CD4-positive, alpha-beta T cell treated with Interferon alpha-2 for 1 hour (primary cell): ENCODE measurements at regions not wholly inside any gene's neighbourhood (a gene's known extent, or its start where the extent isn't known, plus 50 kb on each side); places are given as distances from the start of the nearest gene placed in this dataset.
"Not testable (repeated sequence)": the region's sequence is repeated elsewhere in the genome, so short reads cannot be mapped to it uniquely, and the experiment has no call there.

Experiments used
- DNase-seq, 2 donors: peaks; one replicate each; pipeline ENCODE4 v3.0.0-alpha.2; 2020 to 2022

- DNase-seq: no peak
Observed at GRCh38 chr6:40146902-40147301, 212.6 kb upstream of the MOCS1 start.

GRCh38 chr6:40139447-40139846, 205.2 kb upstream of the MOCS1 start:
- DNase-seq: no peak

GRCh38 chr6:40138273-40138720, 204.0 kb upstream of the MOCS1 start:
- no peak for DNase-seq

- no peak for DNase-seq
Observed at GRCh38 chr6:40135491-40136072, 201.3 kb upstream of the MOCS1 start.

GRCh38 chr6:40133981-40134380, 199.7 kb upstream of the MOCS1 start:
- DNase-seq: not testable (repeated sequence)

GRCh38 chr6:40131675-40132074, 197.4 kb upstream of the MOCS1 start:
- no peak for DNase-seq

GRCh38 chr6:40128127-40128526, 193.9 kb upstream of the MOCS1 start:
- no peak for DNase-seq

GRCh38 chr6:40125680-40126394, 191.6 kb upstream of the MOCS1 start:
- DNase-seq: no peak

- no peak for DNase-seq
Observed at GRCh38 chr6:40124924-40125323, 190.7 kb upstream of the MOCS1 start.

- DNase-seq: no peak
Observed at GRCh38 chr6:40116832-40117231, 182.6 kb upstream of the MOCS1 start.

GRCh38 chr6:40112350-40112749, 178.1 kb upstream of the MOCS1 start:
- DNase-seq: no peak

GRCh38 chr6:40108736-40109135, 174.5 kb upstream of the MOCS1 start:
- no peak for DNase-seq

GRCh38 chr6:40106840-40107239, 172.6 kb upstream of the MOCS1 start:
- no peak for DNase-seq

- DNase-seq: no peak
Observed at GRCh38 chr6:40098774-40099173, 164.5 kb upstream of the MOCS1 start.

- no peak for DNase-seq
Observed at GRCh38 chr6:40097590-40097989, 163.3 kb upstream of the MOCS1 start.

GRCh38 chr6:40083141-40083920, 149.1 kb upstream of the MOCS1 start:
- DNase-seq: no peak

GRCh38 chr6:40082278-40083043, 148.2 kb upstream of the MOCS1 start:
- DNase-seq: no peak

GRCh38 chr6:40077736-40078135, 143.5 kb upstream of the MOCS1 start:
- no peak for DNase-seq

- no peak for DNase-seq
Observed at GRCh38 chr6:40077315-40077714, 143.1 kb upstream of the MOCS1 start.

- DNase-seq: no peak
Observed at GRCh38 chr6:40075056-40075590, 140.9 kb upstream of the MOCS1 start.

GRCh38 chr6:40074306-40075055, 140.2 kb upstream of the MOCS1 start:
- DNase-seq: no peak

GRCh38 chr6:40066372-40066771, 132.1 kb upstream of the MOCS1 start:
- no peak for DNase-seq
